Stomach smooth muscle (tissue), 2 donors: ENCODE measurements at regions not wholly inside any gene's neighbourhood (a gene's known extent, or its start where the extent isn't known, plus 50 kb on each side); places are given as distances from the start of the nearest gene placed in this dataset.
"Not testable (repeated sequence)": the region's sequence is repeated elsewhere in the genome, so short reads cannot be mapped to it uniquely, and the experiment has no call there.

Experiments
- H3K27ac ChIP-seq: one replicate; pipeline ENCODE4 v1.7.0; 2013; ENCODE audit warnings: mild to moderate bottlenecking, low read length, inconsistent platforms
- H3K27me3 ChIP-seq, 2 donors: one replicate each; pipeline ENCODE4 v1.7.0; 2013; ENCODE audit warnings: low read length in 2 of 2; ENCODE audit not compliant: insufficient read depth in 2 of 2, control insufficient read depth in 1 of 2
- H3K36me3 ChIP-seq, 2 donors: one replicate each; pipeline ENCODE4 v1.7.0; 2013; ENCODE audit warnings: low read length in 2 of 2; ENCODE audit not compliant: control insufficient read depth in 2 of 2, insufficient read depth in 2 of 2
- H3K4me1 ChIP-seq: one replicate; pipeline ENCODE4 v1.7.0; 2013; ENCODE audit warnings: low read length; ENCODE audit not compliant: control insufficient read depth, insufficient read depth
- H3K4me3 ChIP-seq, 2 donors: one replicate each; pipeline ENCODE4 v1.7.0; 2013; ENCODE audit warnings: low read length in 2 of 2
- H3K9ac ChIP-seq, 2 donors: one replicate each; pipeline ENCODE4 v1.7.0; 2013; ENCODE audit warnings: low read length in 2 of 2, mild to moderate bottlenecking in 1 of 2
- H3K9me3 ChIP-seq, 2 donors: one replicate each; pipeline ENCODE4 v1.7.0; 2013; ENCODE audit warnings: low read length in 2 of 2; ENCODE audit not compliant: control insufficient read depth in 2 of 2
- donor health status: healthy.
- donor health status: Pancreatic carcinoma.

- Histone ChIP-seq H3K9me3 (no peaks in the 10 kb centered on the region), H3K4me3 (no peak overlapping the region), H3K27ac (no peak overlapping the region), H3K9ac (no peak overlapping the region), H3K4me1 (no peaks in the 10 kb centered on the region), H3K36me3 (no peaks in the 10 kb centered on the region), H3K27me3 (no peaks in the 10 kb centered on the region)
Observed at GRCh38 chr10:111600772-111601171, 523.9 kb downstream of the ADRA2A start.

- no peak overlapping the region for H3K4me3 ChIP-seq
- no peak overlapping the region for H3K27ac ChIP-seq
- no peaks in the 10 kb centered on the region for H3K9me3 ChIP-seq
- no peaks in the 10 kb centered on the region for H3K27me3 ChIP-seq
- H3K36me3 ChIP-seq = no peaks in the 10 kb centered on the region
- no peaks in the 10 kb centered on the region for H3K4me1 ChIP-seq
- H3K9ac ChIP-seq = no peak overlapping the region
Observed at GRCh38 chr10:111612273-111612672, 535.4 kb downstream of the ADRA2A start.

- H3K27me3 ChIP-seq = no peaks in the 10 kb centered on the region
- H3K9ac ChIP-seq = no peak overlapping the region
- H3K4me3 ChIP-seq = no peak overlapping the region
- H3K4me1 ChIP-seq = no peaks in the 10 kb centered on the region
- H3K9me3 ChIP-seq = no peaks in the 10 kb centered on the region
- no peak overlapping the region for H3K27ac ChIP-seq
- no peaks in the 10 kb centered on the region for H3K36me3 ChIP-seq
Observed at GRCh38 chr10:111634191-111634590, 549.4 kb downstream of the GPAM start.

GRCh38 chr10:111646021-111646420 is 537.5 kb downstream of the GPAM start:
- peaks cover 0 to 12% of the 10 kb centered on the region in 2 donors for H3K9me3 ChIP-seq
- H3K27me3 ChIP-seq = no peaks in the 10 kb centered on the region
- no peaks in the 10 kb centered on the region for H3K4me1 ChIP-seq
- H3K27ac ChIP-seq = no peak overlapping the region
- H3K9ac ChIP-seq = no peak overlapping the region
- no peaks in the 10 kb centered on the region for H3K36me3 ChIP-seq
- H3K4me3 ChIP-seq = no peak overlapping the region

- H3K36me3 ChIP-seq = no peaks in the 10 kb centered on the region
Observed at GRCh38 chr10:111648046-111648445, 535.5 kb downstream of the GPAM start.

GRCh38 chr10:111649080-111649479 is 534.5 kb downstream of the GPAM start:
- H3K27me3 ChIP-seq, H3K27ac ChIP-seq, H3K4me1 ChIP-seq, H3K9ac ChIP-seq, H3K36me3 ChIP-seq, H3K4me3 ChIP-seq: not testable (repeated sequence)
- peaks cover 0 to 16% of the 10 kb centered on the region in 2 donors for H3K9me3 ChIP-seq

More at GRCh38 chr10:111648046-111648445, 535.5 kb downstream of the GPAM start:
- no peaks in the 10 kb centered on the region for H3K4me1 ChIP-seq
- peaks cover 0 to 16% of the 10 kb centered on the region in 2 donors for H3K9me3 ChIP-seq
- no peak overlapping the region for H3K9ac ChIP-seq
- H3K27me3 ChIP-seq = no peaks in the 10 kb centered on the region
- no peak overlapping the region for H3K27ac ChIP-seq
- H3K4me3 ChIP-seq = no peak overlapping the region

- no peak overlapping the region for H3K4me3 ChIP-seq
- H3K27ac ChIP-seq = no peak overlapping the region
- no peak overlapping the region for H3K9ac ChIP-seq
- H3K4me1 ChIP-seq = no peaks in the 10 kb centered on the region
- H3K9me3 ChIP-seq = peaks cover 0 to 16% of the 10 kb centered on the region in 2 donors
- no peaks in the 10 kb centered on the region for H3K27me3 ChIP-seq
- H3K36me3 ChIP-seq = no peaks in the 10 kb centered on the region
Observed at GRCh38 chr10:111650088-111650487, 533.5 kb downstream of the GPAM start.

- H3K27ac ChIP-seq = no peak overlapping the region
- no peaks in the 10 kb centered on the region for H3K36me3 ChIP-seq
- H3K9me3 ChIP-seq = peaks cover 0 to 3% of the 10 kb centered on the region in 2 donors
- H3K27me3 ChIP-seq = no peaks in the 10 kb centered on the region
- H3K4me3 ChIP-seq = no peak overlapping the region
- no peaks in the 10 kb centered on the region for H3K4me1 ChIP-seq
- no peak overlapping the region for H3K9ac ChIP-seq
Observed at GRCh38 chr10:111656066-111656465, 527.5 kb downstream of the GPAM start.

- no peaks in the 10 kb centered on the region for H3K4me1 ChIP-seq
- H3K36me3 ChIP-seq = no peaks in the 10 kb centered on the region
- H3K4me3 ChIP-seq = no peak overlapping the region
- no peaks in the 10 kb centered on the region for H3K9me3 ChIP-seq
- H3K27me3 ChIP-seq = no peaks in the 10 kb centered on the region
- no peak overlapping the region for H3K9ac ChIP-seq
- H3K27ac ChIP-seq = no peak overlapping the region
Observed at GRCh38 chr10:111677759-111678158, 505.8 kb downstream of the GPAM start.

- no peaks in the 10 kb centered on the region for H3K36me3 ChIP-seq
- H3K9me3 ChIP-seq = peaks cover 0 to 3% of the 10 kb centered on the region in 2 donors
- H3K9ac ChIP-seq = no peak overlapping the region
- no peaks in the 10 kb centered on the region for H3K4me1 ChIP-seq
- no peaks in the 10 kb centered on the region for H3K27me3 ChIP-seq
- H3K27ac ChIP-seq = no peak overlapping the region
- H3K4me3 ChIP-seq = no peak overlapping the region
Observed at GRCh38 chr10:111686796-111687195, 496.8 kb downstream of the GPAM start.

- H3K9ac ChIP-seq = no peak overlapping the region
- no peaks in the 10 kb centered on the region for H3K36me3 ChIP-seq
- no peak overlapping the region for H3K27ac ChIP-seq
- no peaks in the 10 kb centered on the region for H3K4me1 ChIP-seq
- H3K9me3 ChIP-seq = peaks cover 0 to 3% of the 10 kb centered on the region in 2 donors
- H3K4me3 ChIP-seq = no peak overlapping the region
- H3K27me3 ChIP-seq = no peaks in the 10 kb centered on the region
Observed at GRCh38 chr10:111698711-111699110, 484.9 kb downstream of the GPAM start.
